Psoas muscle (tissue), 7 donors: ENCODE measurements at regions not wholly inside any gene's neighbourhood (a gene's known extent, or its start where the extent isn't known, plus 50 kb on each side); places are given as distances from the start of the nearest gene placed in this dataset.

Experiments used
- ATAC-seq, 4 donors: fragments of 200-7000 bp; cut with Tn5 transposase; one replicate each; pipeline ENCODE4 v1.9.1; 2020; ENCODE audit warnings: moderate library complexity in 3 of 4, mild to moderate bottlenecking in 2 of 4
- DNase-seq, 2 donors: peaks; one replicate each; pipeline ENCODE4 v3.0.0-alpha.2; 2020
- H3K27ac ChIP-seq: fragments of 200-600 bp; one replicate; pipeline ENCODE4 v1.8.0; 2022
- H3K27me3 ChIP-seq, 3 donors: fragments of 200-600 bp in 1 of 3; one replicate each; pipeline versions ENCODE4 v1.6.1 to v1.8.0; 2013 to 2022; ENCODE audit warnings: low read length in 2 of 3, mild to moderate bottlenecking in 2 of 3, moderate library complexity in 1 of 3; ENCODE audit not compliant: insufficient read depth in 3 of 3
- H3K36me3 ChIP-seq, 2 donors: fragments of 200-600 bp in 1 of 2; one replicate each; pipeline versions ENCODE4 v1.6.1 to v1.8.0; 2013 to 2022; ENCODE audit warnings: low read depth in 1 of 2, mild to moderate bottlenecking in 1 of 2, moderate library complexity in 1 of 2; ENCODE audit not compliant: insufficient read depth in 1 of 2
- H3K4me1 ChIP-seq: fragments of 200-600 bp; one replicate; pipeline ENCODE4 v1.8.0; 2022
- H3K4me3 ChIP-seq: fragments of 200-600 bp; one replicate; pipeline ENCODE4 v1.8.0; 2022; ENCODE audit warnings: mild to moderate bottlenecking
- H3K9me3 ChIP-seq: fragments of 200-600 bp; one replicate; pipeline ENCODE4 v1.8.0; 2022
- WGBS, 3 donors: extraction: QIAGEN DNeasy Blood & Tissue Kit; methylation state at CpG; one replicate each; pipeline versions ENCODE4 v1.1.6 to v1.1.7; 2013; 5-methylcytosine and 5-hydroxymethylcytosine counted together
- intact Hi-C, 2 donors: fragments of 100-400 bp; cut with DNase I; formaldehyde crosslinking; loops; one replicate each; pipeline versions ENCODE4 v1.11.0 to v1.14.2; 2022
- TF ChIP-seq, protein P1 (sequence below): fragments of 200-600 bp; IDR thresholded peaks from one replicate; pipeline ENCODE4 v1.8.0; 2022; ENCODE audit warnings: antibody characterized with exemption
- donor health status: healthy with polysubstance abuse.
- donor health status: DM: no; HTN: no; CAD: no; lungs with moderate emphysema.
- donor health status: Bipolar disorder and iron deficiency.
- donor health status: healthy.
- donor health status: DM: yes; HTN: yes; CAD: no.
- donor health status: DM: no; HTN: no; CAD: no.
- donor health status: DM: yes; HTN: yes; CAD: no.

DNA sequence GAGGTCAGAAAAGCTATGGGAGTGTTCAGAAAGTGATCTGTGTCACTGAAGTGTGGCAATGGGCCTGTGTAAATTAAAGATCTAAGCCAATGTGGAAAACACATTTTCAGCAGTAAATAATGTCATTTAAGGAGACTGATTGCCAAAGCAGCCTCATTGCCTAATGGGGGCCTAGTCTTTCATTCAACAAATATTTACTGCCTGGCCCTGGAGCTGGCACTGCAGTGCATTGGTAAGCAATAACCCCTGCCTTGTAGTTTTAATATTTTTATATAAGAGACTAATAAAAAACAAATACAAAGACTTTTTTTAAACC, 326.6 kb downstream of the BTG1 start:
- Histone ChIP-seq H3K27ac (no peak overlapping the region), H3K36me3 (no peaks in the 10 kb centered on the region), H3K9me3 (no peaks in the 10 kb centered on the region), H3K4me3 (no peak overlapping the region), H3K27me3 (no peaks in the 10 kb centered on the region), H3K4me1 (no peaks in the 10 kb centered on the region)
- TF ChIP-seq, protein P1, sequence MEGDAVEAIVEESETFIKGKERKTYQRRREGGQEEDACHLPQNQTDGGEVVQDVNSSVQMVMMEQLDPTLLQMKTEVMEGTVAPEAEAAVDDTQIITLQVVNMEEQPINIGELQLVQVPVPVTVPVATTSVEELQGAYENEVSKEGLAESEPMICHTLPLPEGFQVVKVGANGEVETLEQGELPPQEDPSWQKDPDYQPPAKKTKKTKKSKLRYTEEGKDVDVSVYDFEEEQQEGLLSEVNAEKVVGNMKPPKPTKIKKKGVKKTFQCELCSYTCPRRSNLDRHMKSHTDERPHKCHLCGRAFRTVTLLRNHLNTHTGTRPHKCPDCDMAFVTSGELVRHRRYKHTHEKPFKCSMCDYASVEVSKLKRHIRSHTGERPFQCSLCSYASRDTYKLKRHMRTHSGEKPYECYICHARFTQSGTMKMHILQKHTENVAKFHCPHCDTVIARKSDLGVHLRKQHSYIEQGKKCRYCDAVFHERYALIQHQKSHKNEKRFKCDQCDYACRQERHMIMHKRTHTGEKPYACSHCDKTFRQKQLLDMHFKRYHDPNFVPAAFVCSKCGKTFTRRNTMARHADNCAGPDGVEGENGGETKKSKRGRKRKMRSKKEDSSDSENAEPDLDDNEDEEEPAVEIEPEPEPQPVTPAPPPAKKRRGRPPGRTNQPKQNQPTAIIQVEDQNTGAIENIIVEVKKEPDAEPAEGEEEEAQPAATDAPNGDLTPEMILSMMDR: no peak
- ATAC-seq (peak in 1 of 4 donors; percentile 36), DNase-seq (no peak)
- intact Hi-C loops: loop anchor here in 1 of 2 donors (10.0 kb wide), 1 partner anchor 326 kb away; the partner anchor contains the start of gene BTG1

DNA sequence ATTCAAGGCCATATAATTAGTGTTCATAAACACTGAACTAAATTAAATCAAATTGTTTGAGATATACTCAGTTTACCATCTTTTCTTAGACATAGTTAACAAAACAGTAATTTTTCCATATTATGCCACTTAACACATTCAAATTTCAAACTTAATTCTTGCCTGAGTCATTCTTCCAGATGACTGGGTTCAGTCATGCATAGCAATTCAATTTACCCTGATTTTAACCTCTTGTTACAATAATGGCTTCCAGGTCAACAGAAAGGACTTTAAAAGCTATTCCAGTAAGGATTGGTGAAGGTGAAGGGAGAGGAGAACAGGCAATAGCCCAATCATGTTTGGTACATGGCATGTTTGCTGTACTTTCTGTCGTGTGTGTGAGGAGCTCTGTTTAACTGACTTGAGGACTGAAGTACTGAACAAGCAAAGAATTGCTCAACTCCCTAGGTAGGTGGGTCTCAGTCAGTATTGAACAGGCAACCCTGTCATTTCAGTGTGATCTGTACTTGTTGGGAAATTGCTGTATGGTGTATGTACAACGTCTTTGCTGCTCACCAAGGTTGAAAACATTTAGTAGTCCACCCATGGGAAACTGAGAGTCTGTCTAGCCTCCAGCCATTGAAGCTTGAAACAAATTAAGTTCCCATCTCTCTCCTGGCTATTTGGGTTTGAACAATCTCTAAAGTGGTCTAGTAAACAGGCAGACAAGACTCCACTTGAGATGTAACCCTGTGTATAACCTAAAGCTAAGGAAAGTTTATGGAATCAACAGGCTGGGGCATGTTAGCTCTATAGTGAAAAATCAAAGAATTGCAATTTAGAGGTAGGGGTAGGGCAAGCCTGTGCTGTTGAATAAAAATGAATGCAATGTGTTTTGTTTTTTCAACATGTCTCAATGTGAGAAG, 327.2 kb downstream of the BTG1 start:
- H3K27ac ChIP-seq: no peak overlapping the region
- intact Hi-C loops: loop anchor here in 1 of 2 donors (10.0 kb wide), 1 partner anchor 326 kb away; the partner anchor contains the start of gene BTG1
- H3K4me3 ChIP-seq: no peak overlapping the region
- H3K4me1 ChIP-seq: no peaks in the 10 kb centered on the region
- TF ChIP-seq, protein P1: no peak
- DNase-seq (no peak), ATAC-seq (no peak)
- H3K9me3 ChIP-seq: no peaks in the 10 kb centered on the region
- WGBS, 3 donors: 81 to 89% (median 83%) methylated on average over 2 of the region's 2 CpGs
- no peaks in the 10 kb centered on the region for H3K36me3 ChIP-seq
- no peaks in the 10 kb centered on the region for H3K27me3 ChIP-seq

DNA sequence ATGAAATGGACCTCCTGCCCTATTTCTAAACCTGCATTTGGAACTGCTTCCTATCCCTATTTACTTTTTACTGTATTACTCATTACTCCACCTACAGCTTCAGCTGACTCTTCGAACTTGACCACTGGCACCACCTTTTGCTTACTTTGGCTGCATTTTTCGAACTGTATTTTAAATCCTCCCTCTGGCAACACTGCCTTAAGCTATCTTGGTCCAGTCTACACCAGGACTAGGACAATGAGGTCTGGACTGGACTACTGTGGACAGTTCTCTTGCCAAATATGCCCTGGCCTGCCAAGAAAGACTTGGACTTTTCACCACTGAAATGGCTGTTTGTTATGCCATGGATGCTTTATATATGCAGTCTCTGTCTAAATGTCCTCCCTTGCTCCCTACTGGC, 328.1 kb downstream of the BTG1 start:
- Histone ChIP-seq H3K36me3 (no peaks in the 10 kb centered on the region), H3K27me3 (no peaks in the 10 kb centered on the region), H3K4me3 (no peak overlapping the region), H3K4me1 (no peaks in the 10 kb centered on the region), H3K27ac (no peak overlapping the region), H3K9me3 (no peaks in the 10 kb centered on the region)
- intact Hi-C loops: loop anchor here in 1 of 2 donors (10.0 kb wide), 1 partner anchor 327 kb away; the partner anchor contains the start of gene BTG1
- TF ChIP-seq, protein P1: no peak
- 14 to 31% (median 30%) methylated on average over 2 of the region's 2 CpGs for WGBS, 3 donors
- DNase-seq (no peak), ATAC-seq (no peak)

DNA sequence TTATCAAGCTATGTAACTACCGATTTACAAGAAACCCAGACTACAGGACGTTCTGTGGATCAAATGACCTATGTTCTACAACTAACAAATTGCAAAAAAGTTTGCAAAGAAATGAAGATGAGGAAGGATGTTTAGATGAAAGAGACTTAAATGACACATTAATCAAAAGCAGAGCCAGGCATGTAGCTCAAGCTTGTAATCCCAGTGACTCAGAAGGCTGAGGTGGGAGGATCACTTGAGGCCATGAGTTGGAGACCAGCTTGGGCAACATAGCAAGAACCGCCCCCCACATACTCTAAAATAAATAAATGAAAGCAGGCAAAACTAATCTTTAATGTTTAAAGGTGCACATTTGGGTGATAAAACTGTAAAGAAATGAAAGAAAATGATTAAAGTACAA, 331.9 kb downstream of the BTG1 start:
- ATAC-seq: no peak
- H3K9me3 ChIP-seq: peaks cover 5% of the 10 kb centered on the region
- H3K4me3 ChIP-seq: no peak overlapping the region
- intact Hi-C loops: loop anchor here (5.0 to 10.0 kb wide), 3 partner anchors 324 to 759 kb away; partner anchors contain the start of gene BTG1 (in 1 of the 2)
- WGBS, 3 donors: 90 to 94% (median 94%) methylated on average over 3 of the region's 3 CpGs
- no peak overlapping the region for H3K27ac ChIP-seq
- no peaks in the 10 kb centered on the region for H3K4me1 ChIP-seq
- no peaks in the 10 kb centered on the region for H3K36me3 ChIP-seq
- H3K27me3 ChIP-seq: no peaks in the 10 kb centered on the region
- no peak for DNase-seq
- TF ChIP-seq, protein P1: no peak
